SU-DHL-6 (cell line): ENCODE measurements at regions not wholly inside any gene's neighbourhood (a gene's known extent, or its start where the extent isn't known, plus 50 kb on each side); places are given as distances from the start of the nearest gene placed in this dataset.

Source experiments
- H2AFZ ChIP-seq: fragments of 200-600 bp; sonication (generic); 2 replicates; pipeline ENCODE4 v1.6.1; 2014; ENCODE audit warnings: low read depth, mild to moderate bottlenecking, moderate library complexity, mixed read lengths, antibody characterized with exemption, low read length; ENCODE audit not compliant: severe bottlenecking
- H3F3A ChIP-seq: fragments of 200-600 bp; shearing (Covaris generic); 2 replicates; pipeline ENCODE4 v1.6.0; 2016; ENCODE audit warnings: antibody characterized with exemption, mild to moderate bottlenecking; ENCODE audit not compliant: insufficient read depth
- H3K27ac ChIP-seq: fragments of 200-600 bp; sonication (generic); 2 replicates; pipeline ENCODE4 v1.5.1; 2016; ENCODE audit warnings: low read depth, mild to moderate bottlenecking, low read length, moderate library complexity, mixed read lengths
- H3K27me3 ChIP-seq: fragments of 200-600 bp; sonication (generic), shearing (Covaris generic); 2 replicates; pipeline ENCODE4 v1.6.0; 2014; ENCODE audit warnings: mild to moderate bottlenecking, low read length
- H3K36me3 ChIP-seq: fragments of 200-600 bp; sonication (generic); 2 replicates; pipeline ENCODE4 v1.6.1; 2014; ENCODE audit warnings: mild to moderate bottlenecking, low read length, mixed read lengths
- H3K4me2 ChIP-seq: fragments of 300-600, 200-600 bp; shearing (Covaris generic), sonication (generic); 2 replicates; pipeline ENCODE4 v1.6.0; 2014; ENCODE audit warnings: low read length, low read depth, mild to moderate bottlenecking; ENCODE audit not compliant: poor library complexity, severe bottlenecking
- H3K4me3 ChIP-seq: fragments of 200-600 bp; sonication (generic); 2 replicates; pipeline ENCODE4 v1.5.1; 2014; ENCODE audit warnings: antibody characterized with exemption, low read length, mild to moderate bottlenecking, mixed read lengths; ENCODE audit not compliant: insufficient read depth, poor library complexity, severe bottlenecking
- H3K79me2 ChIP-seq: fragments of 200-600 bp; sonication (generic); 2 replicates; pipeline ENCODE4 v1.6.1; 2014; ENCODE audit warnings: mild to moderate bottlenecking, low read length, moderate library complexity; ENCODE audit not compliant: insufficient read depth
- H3K9ac ChIP-seq: fragments of 200-600 bp; sonication (generic); 2 replicates; pipeline ENCODE4 v1.7.0; 2014; ENCODE audit warnings: mild to moderate bottlenecking, low read length
- H3K9me2 ChIP-seq: fragments of 200-600 bp; sonication (generic); replicated peaks from 2 replicates; pipeline ENCODE4 v1.6.1; 2014; ENCODE audit warnings: low read length; ENCODE audit not compliant: insufficient read depth
- H3K9me3 ChIP-seq: fragments of 200-600 bp; sonication (generic); 2 replicates; pipeline ENCODE4 v1.6.1; 2014; ENCODE audit warnings: low read length, mixed read lengths; ENCODE audit not compliant: insufficient read depth
- H4K20me1 ChIP-seq: fragments of 200-600 bp; sonication (generic); 2 replicates; pipeline ENCODE4 v1.6.1; 2014; ENCODE audit warnings: low read depth, mild to moderate bottlenecking, antibody characterized with exemption, low read length, moderate library complexity, mixed read lengths
- CTCF ChIP-seq: fragments of 200-600 bp; sonication (generic); IDR thresholded peaks from one replicate; pipeline ENCODE4 v1.5.1; 2017; ENCODE audit warnings: antibody characterized with exemption, mild to moderate bottlenecking, low read length, moderate library complexity; ENCODE audit not compliant: insufficient read depth, poor library complexity, severe bottlenecking
- EZH2phosphoT487 ChIP-seq: fragments of 200-600 bp; sonication (generic), shearing (Covaris generic); conservative IDR thresholded peaks from 2 replicates; pipeline ENCODE4 v1.6.1; 2018; ENCODE audit warnings: mild to moderate bottlenecking, antibody characterized with exemption, low read length, moderate library complexity, mixed read lengths

- H4K20me1 ChIP-seq = no peaks in the 10 kb centered on the region
- H3K27me3 ChIP-seq = no peaks in the 10 kb centered on the region
- H3K9ac ChIP-seq = no peak overlapping the region
- no peaks in the 10 kb centered on the region for H3K36me3 ChIP-seq
- no peak overlapping the region for H2AFZ ChIP-seq
- no peak overlapping the region for H3K27ac ChIP-seq
- H3K9me3 ChIP-seq = no peaks in the 10 kb centered on the region
- no peak for TF ChIP-seq EZH2phosphoT487
- no peak for TF ChIP-seq CTCF
- no peaks in the 10 kb centered on the region for H3K9me2 ChIP-seq
- no peaks in the 10 kb centered on the region for H3F3A ChIP-seq
- no peaks in the 10 kb centered on the region for H3K79me2 ChIP-seq
- no peak overlapping the region for H3K4me2 ChIP-seq
- H3K4me3 ChIP-seq = no peak overlapping the region
These were observed 247.6 kb upstream of the PDE4D start for GRCh38 chr5:60141119-60141518.

- no peak overlapping the region for H3K4me3 ChIP-seq
- no peaks in the 10 kb centered on the region for H3K36me3 ChIP-seq
- H3K9me3 ChIP-seq = no peaks in the 10 kb centered on the region
- no peak for TF ChIP-seq EZH2phosphoT487
- TF ChIP-seq CTCF = no peak
- H2AFZ ChIP-seq = no peak overlapping the region
- no peak overlapping the region for H3K27ac ChIP-seq
- no peak overlapping the region for H3K9ac ChIP-seq
- no peaks in the 10 kb centered on the region for H3K79me2 ChIP-seq
- no peak overlapping the region for H3K4me2 ChIP-seq
- no peaks in the 10 kb centered on the region for H3K27me3 ChIP-seq
- H3F3A ChIP-seq = no peaks in the 10 kb centered on the region
- H4K20me1 ChIP-seq = no peaks in the 10 kb centered on the region
- no peaks in the 10 kb centered on the region for H3K9me2 ChIP-seq
These were observed 243.3 kb upstream of the PDE4D start for GRCh38 chr5:60136841-60137240.

GRCh38 chr5:60131504-60131903 is 238.0 kb upstream of the PDE4D start:
- H3K4me2 ChIP-seq = no peak overlapping the region
- H3K9me2 ChIP-seq = no peaks in the 10 kb centered on the region
- TF ChIP-seq CTCF (no peak), EZH2phosphoT487 (no peak)
- H4K20me1 ChIP-seq = no peaks in the 10 kb centered on the region
- H3K9me3 ChIP-seq = no peaks in the 10 kb centered on the region
- H3K9ac ChIP-seq = no peak overlapping the region
- H3K27me3 ChIP-seq = no peaks in the 10 kb centered on the region
- H3K4me3 ChIP-seq = no peak overlapping the region
- no peaks in the 10 kb centered on the region for H3K36me3 ChIP-seq
- no peak overlapping the region for H3K27ac ChIP-seq
- H2AFZ ChIP-seq = no peak overlapping the region
- no peaks in the 10 kb centered on the region for H3K79me2 ChIP-seq
- no peaks in the 10 kb centered on the region for H3F3A ChIP-seq

- TF ChIP-seq CTCF = no peak
- no peak for TF ChIP-seq EZH2phosphoT487
- H3K79me2 ChIP-seq = no peaks in the 10 kb centered on the region
- H3K4me3 ChIP-seq = no peak overlapping the region
- no peak overlapping the region for H2AFZ ChIP-seq
- H3K9me2 ChIP-seq = peaks cover 5% of the 10 kb centered on the region; the same call in 1 of the 2 replicates
- no peak overlapping the region for H3K27ac ChIP-seq
- H3K9me3 ChIP-seq = no peaks in the 10 kb centered on the region
- H3F3A ChIP-seq = no peaks in the 10 kb centered on the region
- H3K9ac ChIP-seq = no peak overlapping the region
- H4K20me1 ChIP-seq = no peaks in the 10 kb centered on the region
- no peaks in the 10 kb centered on the region for H3K27me3 ChIP-seq
- no peak overlapping the region for H3K4me2 ChIP-seq
- H3K36me3 ChIP-seq = no peaks in the 10 kb centered on the region
These were observed 232.1 kb upstream of the PDE4D start for GRCh38 chr5:60125636-60126035.
